Kidney epithelial cell (primary cell): ENCODE measurements at regions not wholly inside any gene's neighbourhood (a gene's known extent, or its start where the extent isn't known, plus 50 kb on each side); places are given as distances from the start of the nearest gene placed in this dataset.

Experiments
- DNase-seq: peaks from one replicate; pipeline ENCODE4 v3.0.0-alpha.2; 2010; ENCODE audit warnings: low read depth
- H3K27me3 ChIP-seq: 2 replicates; pipeline ENCODE4 v1.6.0; 2011; ENCODE audit warnings: low read length; ENCODE audit not compliant: control insufficient read depth, insufficient read depth
- H3K36me3 ChIP-seq: 2 replicates; pipeline ENCODE4 v1.5.1; 2011; ENCODE audit warnings: low read length; ENCODE audit not compliant: control insufficient read depth, insufficient read depth
- H3K4me3 ChIP-seq: 2 replicates; pipeline ENCODE4 v1.5.1; 2011; ENCODE audit warnings: low read depth, mild to moderate bottlenecking, control low read depth, low read length
- TF ChIP-seq, protein P1 (sequence below): IDR thresholded peaks from 2 replicates; pipeline ENCODE4 v1.5.1; 2011; ENCODE audit warnings: mild to moderate bottlenecking, moderate library complexity, low read length, control low read depth, inconsistent platforms; ENCODE audit not compliant: insufficient read depth, poor library complexity, severe bottlenecking

DNA sequence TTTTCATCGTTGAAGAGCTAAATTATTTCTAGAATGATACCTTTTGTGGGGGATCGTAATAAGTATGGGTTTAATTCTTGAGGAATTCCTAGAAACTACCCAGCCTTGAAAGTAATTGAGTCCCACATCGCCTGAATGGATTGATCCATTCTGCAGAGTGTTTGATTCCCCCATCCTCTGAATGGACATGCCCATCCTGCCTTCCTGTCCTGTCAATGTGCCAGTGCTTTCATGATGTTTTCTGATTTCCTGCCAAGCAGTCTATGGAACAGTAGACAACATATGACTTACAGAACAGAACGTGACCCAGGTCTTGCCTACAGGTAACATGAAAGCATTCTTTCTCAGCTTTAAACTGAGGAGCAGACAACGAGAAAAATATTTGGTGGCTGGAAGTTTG is 319.2 kb downstream of the DRD1 start:
- Histone ChIP-seq H3K4me3 (no peak overlapping the region), H3K27me3 (no peaks in the 10 kb centered on the region), H3K36me3 (no peaks in the 10 kb centered on the region)
- DNase-seq = no peak
- TF ChIP-seq, protein P1, sequence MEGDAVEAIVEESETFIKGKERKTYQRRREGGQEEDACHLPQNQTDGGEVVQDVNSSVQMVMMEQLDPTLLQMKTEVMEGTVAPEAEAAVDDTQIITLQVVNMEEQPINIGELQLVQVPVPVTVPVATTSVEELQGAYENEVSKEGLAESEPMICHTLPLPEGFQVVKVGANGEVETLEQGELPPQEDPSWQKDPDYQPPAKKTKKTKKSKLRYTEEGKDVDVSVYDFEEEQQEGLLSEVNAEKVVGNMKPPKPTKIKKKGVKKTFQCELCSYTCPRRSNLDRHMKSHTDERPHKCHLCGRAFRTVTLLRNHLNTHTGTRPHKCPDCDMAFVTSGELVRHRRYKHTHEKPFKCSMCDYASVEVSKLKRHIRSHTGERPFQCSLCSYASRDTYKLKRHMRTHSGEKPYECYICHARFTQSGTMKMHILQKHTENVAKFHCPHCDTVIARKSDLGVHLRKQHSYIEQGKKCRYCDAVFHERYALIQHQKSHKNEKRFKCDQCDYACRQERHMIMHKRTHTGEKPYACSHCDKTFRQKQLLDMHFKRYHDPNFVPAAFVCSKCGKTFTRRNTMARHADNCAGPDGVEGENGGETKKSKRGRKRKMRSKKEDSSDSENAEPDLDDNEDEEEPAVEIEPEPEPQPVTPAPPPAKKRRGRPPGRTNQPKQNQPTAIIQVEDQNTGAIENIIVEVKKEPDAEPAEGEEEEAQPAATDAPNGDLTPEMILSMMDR = no peak

DNA sequence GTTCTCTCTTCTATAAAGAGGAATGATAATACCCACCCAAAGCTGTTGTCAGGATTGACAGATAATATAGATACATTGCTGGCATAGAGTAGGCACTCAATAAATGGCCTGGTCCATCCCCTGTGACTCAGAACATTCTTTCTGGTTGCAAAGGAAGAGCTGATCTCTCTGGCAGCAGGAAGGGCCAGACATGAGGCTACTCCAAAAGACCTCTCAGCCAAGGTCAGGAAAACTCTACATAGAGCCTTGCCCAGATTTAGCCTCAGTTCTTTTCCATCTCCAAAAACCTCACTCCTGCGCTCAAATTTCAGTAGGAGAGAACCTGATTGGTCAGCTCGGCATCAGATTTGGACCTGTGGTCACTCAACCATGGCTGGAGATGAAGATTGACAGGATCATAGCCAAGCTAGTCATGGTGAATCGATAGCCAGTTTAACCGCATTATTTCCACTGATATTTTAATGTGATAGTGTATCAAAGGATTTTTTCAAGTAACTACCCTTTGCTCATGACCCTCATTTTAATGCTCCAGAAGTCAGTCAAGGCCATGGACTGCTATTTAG is 319.6 kb downstream of the DRD1 start:
- no peak for DNase-seq
- H3K36me3 ChIP-seq = no peaks in the 10 kb centered on the region
- TF ChIP-seq, protein P1 = no peak
- no peak overlapping the region for H3K4me3 ChIP-seq
- H3K27me3 ChIP-seq = no peaks in the 10 kb centered on the region

- TF ChIP-seq, protein P1 = no peak
- H3K36me3 ChIP-seq = no peaks in the 10 kb centered on the region
- no peaks in the 10 kb centered on the region for H3K27me3 ChIP-seq
- DNase-seq = no peak
- H3K4me3 ChIP-seq = no peak overlapping the region
These were observed 320.4 kb downstream of the DRD1 start for GRCh38 chr5:175123542-175123941.

DNA sequence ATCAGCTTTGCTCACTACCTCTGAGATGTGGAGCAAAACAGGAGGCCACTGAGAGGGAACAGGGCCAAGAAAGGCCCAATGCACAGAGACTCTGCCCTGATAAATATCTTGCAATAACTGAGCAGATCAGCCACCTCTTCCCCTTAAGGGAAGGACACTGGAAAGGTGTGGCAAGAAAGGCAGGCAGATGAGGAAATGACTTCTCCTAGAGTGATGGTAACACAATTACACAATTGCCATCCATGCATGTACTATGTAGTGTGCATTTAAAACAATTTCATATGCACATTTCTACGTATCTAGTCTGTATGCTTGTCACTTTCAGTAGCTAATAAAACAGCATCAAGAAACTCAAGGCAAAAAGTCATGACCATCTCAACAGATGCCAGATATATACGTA is 322.5 kb downstream of the DRD1 start:
- no peak for DNase-seq
- H3K36me3 ChIP-seq = no peaks in the 10 kb centered on the region
- H3K4me3 ChIP-seq = no peak overlapping the region
- TF ChIP-seq, protein P1 = no peak
- no peaks in the 10 kb centered on the region for H3K27me3 ChIP-seq

DNA sequence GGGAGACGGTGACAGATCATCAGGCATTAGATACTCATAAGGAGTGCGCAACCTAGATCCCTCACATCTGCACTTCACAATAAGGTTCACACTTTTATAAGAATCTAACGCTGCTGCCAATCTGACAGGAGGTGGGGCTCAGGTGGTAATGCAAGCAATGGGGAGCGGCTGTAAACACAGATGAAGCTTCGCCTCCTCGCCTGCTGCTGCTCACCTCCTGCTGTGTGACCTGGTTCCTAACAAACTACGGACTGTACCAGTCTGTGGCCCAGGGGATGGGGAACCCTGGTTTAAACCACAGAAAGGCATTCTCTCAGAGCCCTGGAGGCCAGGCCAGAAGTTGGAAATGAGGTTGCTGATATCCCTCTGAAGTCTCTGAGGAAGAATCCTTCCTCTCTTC is 323.6 kb downstream of the DRD1 start:
- no peak for DNase-seq

GRCh38 chr5:175118700-175119309 is 325.2 kb downstream of the DRD1 start:
- no peak overlapping the region for H3K4me3 ChIP-seq

More for the DNA sequence above, 323.6 kb downstream of the DRD1 start:
- no peaks in the 10 kb centered on the region for H3K27me3 ChIP-seq
- no peak overlapping the region for H3K4me3 ChIP-seq
- H3K36me3 ChIP-seq = no peaks in the 10 kb centered on the region
- TF ChIP-seq, protein P1 = no peak

More at GRCh38 chr5:175118700-175119309, 325.2 kb downstream of the DRD1 start:
- H3K36me3 ChIP-seq = no peaks in the 10 kb centered on the region
- H3K27me3 ChIP-seq = no peaks in the 10 kb centered on the region
- TF ChIP-seq, protein P1 = no peak
- no peak for DNase-seq
